ENCODE measurements at regions not wholly inside any gene's neighbourhood (a gene's known extent, or its start where the extent isn't known, plus 50 kb on each side); places are given as distances from the start of the nearest gene placed in this dataset.

DNA sequence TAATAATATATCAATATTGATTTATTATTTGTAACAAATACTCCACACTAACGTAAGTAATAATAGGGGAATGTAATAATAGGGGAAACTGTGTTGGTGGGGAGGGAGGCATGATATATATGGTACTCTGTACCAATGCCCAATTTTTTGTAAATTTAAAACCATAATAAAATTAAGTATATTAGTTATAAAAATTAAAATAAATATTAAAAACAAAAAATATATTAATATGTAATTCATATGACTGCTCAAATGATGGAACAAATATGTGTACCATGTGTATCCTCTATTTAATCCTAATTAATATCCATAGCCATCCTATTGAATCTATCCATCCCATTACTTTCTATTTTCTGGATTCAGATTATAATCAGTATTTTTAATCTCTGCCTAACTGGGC lies 578.0 kb downstream of the KCNA4 start:
- no peak overlapping the region for H3K4me3 ChIP-seq (replicated peaks in 1 of 2; ENCODE audit: low read depth in 2 of 2, low read length in 2 of 2)
- TF ChIP-seq, protein P1, sequence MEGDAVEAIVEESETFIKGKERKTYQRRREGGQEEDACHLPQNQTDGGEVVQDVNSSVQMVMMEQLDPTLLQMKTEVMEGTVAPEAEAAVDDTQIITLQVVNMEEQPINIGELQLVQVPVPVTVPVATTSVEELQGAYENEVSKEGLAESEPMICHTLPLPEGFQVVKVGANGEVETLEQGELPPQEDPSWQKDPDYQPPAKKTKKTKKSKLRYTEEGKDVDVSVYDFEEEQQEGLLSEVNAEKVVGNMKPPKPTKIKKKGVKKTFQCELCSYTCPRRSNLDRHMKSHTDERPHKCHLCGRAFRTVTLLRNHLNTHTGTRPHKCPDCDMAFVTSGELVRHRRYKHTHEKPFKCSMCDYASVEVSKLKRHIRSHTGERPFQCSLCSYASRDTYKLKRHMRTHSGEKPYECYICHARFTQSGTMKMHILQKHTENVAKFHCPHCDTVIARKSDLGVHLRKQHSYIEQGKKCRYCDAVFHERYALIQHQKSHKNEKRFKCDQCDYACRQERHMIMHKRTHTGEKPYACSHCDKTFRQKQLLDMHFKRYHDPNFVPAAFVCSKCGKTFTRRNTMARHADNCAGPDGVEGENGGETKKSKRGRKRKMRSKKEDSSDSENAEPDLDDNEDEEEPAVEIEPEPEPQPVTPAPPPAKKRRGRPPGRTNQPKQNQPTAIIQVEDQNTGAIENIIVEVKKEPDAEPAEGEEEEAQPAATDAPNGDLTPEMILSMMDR (IDR thresholded peaks at IDR 0.05; ENCODE audit: low read depth, low read length): no peak
- DNase-seq (ENCODE audit: low read depth in 2 of 2): no peak

GRCh38 chr11:29435421-29435820 lies 581.4 kb downstream of the KCNA4 start:
- peak; percentile 21 to 42 for DNase-seq (ENCODE audit: low read depth in 2 of 2)
- TF ChIP-seq, protein P1 (IDR thresholded peaks at IDR 0.05; ENCODE audit: low read depth, low read length): no peak
- H3K4me3 ChIP-seq (replicated peaks in 1 of 2; ENCODE audit: low read depth in 2 of 2, low read length in 2 of 2): no peak overlapping the region

- DNase-seq (ENCODE audit: low read depth in 2 of 2): peak; percentile 38 to 45
- H3K4me3 ChIP-seq (replicated peaks in 1 of 2; ENCODE audit: low read depth in 2 of 2, low read length in 2 of 2): no peak overlapping the region
These were observed 584.0 kb downstream of the KCNA4 start for GRCh38 chr11:29432719-29433325.

DNA sequence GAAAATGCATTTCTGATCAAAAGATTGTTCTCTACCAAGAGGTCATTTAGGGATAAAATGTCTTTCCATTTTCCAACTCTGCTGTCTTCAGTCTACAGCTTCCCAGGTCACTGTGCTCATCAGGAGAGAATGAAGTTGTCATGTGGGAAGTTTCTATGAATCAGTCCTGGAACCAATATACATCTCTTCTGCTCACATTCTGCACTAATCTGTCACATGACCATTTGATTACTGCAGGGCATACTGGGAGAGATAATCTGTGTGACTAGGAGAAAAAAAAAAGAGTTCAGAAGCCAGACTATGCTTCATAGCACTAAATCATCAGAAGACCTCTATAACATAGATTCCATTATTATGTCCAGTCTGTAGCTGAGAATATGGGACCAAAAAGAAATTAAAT lies 611.5 kb downstream of the KCNA4 start:
- DNase-seq (ENCODE audit: low read depth in 2 of 2): no peak
- H3K4me3 ChIP-seq (replicated peaks in 1 of 2; ENCODE audit: low read depth in 2 of 2, low read length in 2 of 2): no peak overlapping the region
- TF ChIP-seq, protein P1 (IDR thresholded peaks at IDR 0.05; ENCODE audit: low read depth, low read length): no peak

More at GRCh38 chr11:29432719-29433325, 584.0 kb downstream of the KCNA4 start:
- TF ChIP-seq, protein P1 (IDR thresholded peaks at IDR 0.05; ENCODE audit: low read depth, low read length): peak; percentile 46

- no peak for DNase-seq (ENCODE audit: low read depth in 2 of 2)
- TF ChIP-seq, protein P1 (IDR thresholded peaks at IDR 0.05; ENCODE audit: low read depth, low read length): no peak
- H3K4me3 ChIP-seq (replicated peaks in 1 of 2; ENCODE audit: low read depth in 2 of 2, low read length in 2 of 2): no peak overlapping the region
These were observed 621.2 kb downstream of the KCNA4 start for GRCh38 chr11:29395555-29396072.

DNA sequence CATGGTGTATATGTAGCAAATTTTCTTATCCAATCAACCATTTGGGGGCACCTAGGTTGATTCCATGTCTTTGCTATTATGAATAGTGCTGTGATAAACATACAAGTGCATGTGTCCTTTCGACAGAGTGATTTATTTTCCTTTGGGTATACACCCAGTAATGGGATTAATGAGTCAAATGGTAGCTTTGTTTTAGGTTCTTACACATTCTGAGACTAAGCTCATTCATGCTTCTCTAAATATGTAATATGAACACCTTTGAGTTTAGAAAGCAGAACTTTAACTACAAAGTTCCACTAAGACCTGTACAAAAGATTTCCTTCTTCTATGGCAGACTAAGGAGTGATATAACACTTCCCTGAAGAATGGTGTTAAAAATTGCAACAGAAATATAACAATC lies 627.0 kb downstream of the KCNA4 start:
- TF ChIP-seq, protein P1 (IDR thresholded peaks at IDR 0.05; ENCODE audit: low read depth, low read length): no peak
- H3K4me3 ChIP-seq (replicated peaks in 1 of 2; ENCODE audit: low read depth in 2 of 2, low read length in 2 of 2): no peak overlapping the region
- DNase-seq (ENCODE audit: low read depth in 2 of 2): no peak

DNA sequence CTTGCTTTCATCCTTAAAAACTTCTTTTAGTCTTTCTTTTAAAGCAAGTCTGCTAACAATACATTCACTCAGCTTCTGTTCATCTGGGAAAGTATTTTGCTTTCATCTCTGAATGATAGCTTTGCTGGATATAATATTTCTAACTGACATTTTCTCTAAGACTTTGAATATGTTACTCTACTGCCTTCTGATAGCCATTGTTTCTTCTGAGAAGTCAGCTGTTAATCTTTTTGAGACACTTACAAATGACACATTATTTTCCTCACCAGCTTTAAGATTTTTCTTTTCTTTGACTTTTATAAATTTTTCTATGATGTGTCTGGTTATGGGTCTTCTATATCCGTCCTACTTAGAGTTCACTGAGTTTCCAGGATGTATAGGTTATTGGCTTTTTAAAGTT lies 643.1 kb downstream of the KCNA4 start:
- no peak for DNase-seq (ENCODE audit: low read depth in 2 of 2)
- TF ChIP-seq, protein P1 (IDR thresholded peaks at IDR 0.05; ENCODE audit: low read depth, low read length): no peak
- H3K4me3 ChIP-seq (replicated peaks in 1 of 2; ENCODE audit: low read depth in 2 of 2, low read length in 2 of 2): no peak overlapping the region
